ENCODE measurements at regions not wholly inside any gene's neighbourhood (a gene's known extent, or its start where the extent isn't known, plus 50 kb on each side); places are given as distances from the start of the nearest gene placed in this dataset.

GRCh38 chr21:26709090-26709489 lies 136.0 kb upstream of the CYYR1 start:
- H3K4me1 Mint-ChIP-seq (ENCODE audit: low read depth, unreplicated experiment), result peaks cover 7% of the 10 kb centered on the region

DNA sequence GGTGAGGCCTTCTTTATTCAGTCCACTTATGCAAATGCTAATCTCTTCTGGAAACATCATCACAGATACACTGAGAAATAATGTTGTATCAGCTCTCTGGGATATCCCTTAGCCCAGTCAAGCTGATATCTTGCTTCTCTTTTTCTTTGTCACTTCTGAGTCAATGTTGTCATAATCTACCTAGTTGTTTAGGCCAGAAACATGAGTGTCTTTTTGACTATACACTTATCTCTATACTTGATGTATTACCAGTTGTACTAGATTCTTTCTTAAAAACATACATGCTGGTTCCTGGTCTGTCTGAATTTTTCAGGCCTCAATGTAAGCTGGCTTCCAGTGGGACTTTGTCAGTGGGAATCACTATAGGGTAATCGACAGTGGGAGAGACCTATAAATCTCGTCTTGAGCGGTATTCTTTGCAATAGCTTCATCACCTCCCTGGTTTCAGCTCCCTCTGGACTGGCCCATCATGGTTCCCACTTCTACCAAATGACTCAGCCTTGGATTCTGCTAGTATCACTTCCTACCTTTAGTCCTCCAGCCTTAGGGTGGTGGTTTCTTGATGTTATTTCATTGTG lies 135.2 kb upstream of the CYYR1 start:
- Mint-ChIP-seq H3K9me3 (ENCODE audit: unreplicated experiment) (no peaks in the 10 kb centered on the region), H3K4me3 (ENCODE audit: unreplicated experiment) (no peak overlapping the region), H3K4me1 (ENCODE audit: low read depth, unreplicated experiment) (peaks cover 7% of the 10 kb centered on the region), H3K36me3 (ENCODE audit: unreplicated experiment) (peaks cover 11% of the 10 kb centered on the region), H3K27ac (ENCODE audit: unreplicated experiment) (no peak overlapping the region), H3K27me3 (ENCODE audit: unreplicated experiment) (peaks cover 1% of the 10 kb centered on the region)
- no peak for DNase-seq
- no peak for TF ChIP-seq CTCF (IDR thresholded peaks at IDR 0.05; ENCODE audit: partially characterized antibody, unreplicated experiment)

More at GRCh38 chr21:26709090-26709489, 136.0 kb upstream of the CYYR1 start:
- Mint-ChIP-seq H3K36me3 (ENCODE audit: unreplicated experiment) (peaks cover 11% of the 10 kb centered on the region), H3K9me3 (ENCODE audit: unreplicated experiment) (no peaks in the 10 kb centered on the region), H3K27ac (ENCODE audit: unreplicated experiment) (no peak overlapping the region), H3K27me3 (ENCODE audit: unreplicated experiment) (no peaks in the 10 kb centered on the region), H3K4me3 (ENCODE audit: unreplicated experiment) (no peak overlapping the region)
- TF ChIP-seq CTCF (IDR thresholded peaks at IDR 0.05; ENCODE audit: partially characterized antibody, unreplicated experiment), result no peak
- DNase-seq, result no peak

DNA sequence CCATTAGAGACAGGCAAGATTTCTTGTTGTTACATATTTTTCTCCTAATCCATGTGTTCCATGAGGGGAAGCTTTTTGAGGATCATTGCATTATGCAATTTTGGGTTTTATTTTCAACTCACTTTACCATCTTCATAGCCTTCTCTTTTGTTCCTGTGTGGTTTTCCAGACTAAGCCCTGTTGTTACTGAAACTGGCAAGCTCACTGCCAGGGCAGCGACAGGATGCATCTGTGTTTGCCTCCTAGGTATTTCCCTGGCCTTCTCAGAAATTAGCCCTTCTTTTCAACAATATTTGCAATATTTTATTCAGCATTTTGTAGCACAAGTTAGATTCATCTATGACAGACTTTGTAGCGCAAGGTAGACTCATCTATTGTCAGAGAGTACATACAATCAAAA lies 134.2 kb upstream of the CYYR1 start:
- H3K27ac Mint-ChIP-seq (ENCODE audit: unreplicated experiment), result no peak overlapping the region
- H3K9me3 Mint-ChIP-seq (ENCODE audit: unreplicated experiment), result peaks cover 4% of the 10 kb centered on the region
- no peak overlapping the region for H3K4me3 Mint-ChIP-seq (ENCODE audit: unreplicated experiment)
- DNase-seq, result no peak
- peaks cover 3% of the 10 kb centered on the region for H3K27me3 Mint-ChIP-seq (ENCODE audit: unreplicated experiment)
- H3K36me3 Mint-ChIP-seq (ENCODE audit: unreplicated experiment), result peaks cover 20% of the 10 kb centered on the region
- no peak for TF ChIP-seq CTCF (IDR thresholded peaks at IDR 0.05; ENCODE audit: partially characterized antibody, unreplicated experiment)
- peaks cover 7% of the 10 kb centered on the region for H3K4me1 Mint-ChIP-seq (ENCODE audit: low read depth, unreplicated experiment)

DNA sequence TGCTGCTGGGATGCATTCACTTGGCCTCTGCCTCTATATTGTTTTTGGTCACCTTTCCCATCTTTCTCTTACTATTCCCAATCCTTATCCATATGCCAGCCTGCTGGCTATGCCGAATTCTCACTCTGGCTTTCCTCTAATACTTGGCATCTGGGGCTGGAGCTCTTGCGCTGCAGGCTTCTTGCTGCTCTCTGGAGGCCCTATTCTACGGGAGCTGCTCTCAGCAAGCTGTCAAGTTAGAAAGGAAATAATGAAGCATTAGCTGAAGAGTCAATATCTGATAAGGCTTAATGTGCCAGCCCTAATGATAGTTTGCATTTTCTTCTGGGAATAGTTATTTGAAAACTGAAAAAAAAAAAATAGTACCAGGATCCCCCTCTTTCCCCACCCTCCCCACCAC lies 125.3 kb upstream of the CYYR1 start:
- Mint-ChIP-seq H3K36me3 (ENCODE audit: unreplicated experiment) (peaks cover 15% of the 10 kb centered on the region), H3K4me1 (ENCODE audit: low read depth, unreplicated experiment) (peaks cover 23% of the 10 kb centered on the region), H3K27ac (ENCODE audit: unreplicated experiment) (peak overlapping the region; percentile 98), H3K27me3 (ENCODE audit: unreplicated experiment) (peaks cover 5% of the 10 kb centered on the region), H3K4me3 (ENCODE audit: unreplicated experiment) (peak overlapping the region; percentile 71), H3K9me3 (ENCODE audit: unreplicated experiment) (peaks cover 8% of the 10 kb centered on the region)
- no peak for TF ChIP-seq CTCF (IDR thresholded peaks at IDR 0.05; ENCODE audit: partially characterized antibody, unreplicated experiment)
- peak; percentile 45 for DNase-seq

GRCh38 chr21:26691416-26691815 lies 118.3 kb upstream of the CYYR1 start:
- Mint-ChIP-seq H3K4me3 (ENCODE audit: unreplicated experiment) (no peak overlapping the region), H3K27ac (ENCODE audit: unreplicated experiment) (no peak overlapping the region), H3K4me1 (ENCODE audit: low read depth, unreplicated experiment) (no peaks in the 10 kb centered on the region), H3K27me3 (ENCODE audit: unreplicated experiment) (peaks cover 2% of the 10 kb centered on the region), H3K36me3 (ENCODE audit: unreplicated experiment) (peaks cover 9% of the 10 kb centered on the region), H3K9me3 (ENCODE audit: unreplicated experiment) (no peaks in the 10 kb centered on the region)
- no peak for TF ChIP-seq CTCF (IDR thresholded peaks at IDR 0.05; ENCODE audit: partially characterized antibody, unreplicated experiment)
- no peak for DNase-seq
